Psoas muscle (tissue), 7 donors: ENCODE measurements at regions not wholly inside any gene's neighbourhood (a gene's known extent, or its start where the extent isn't known, plus 50 kb on each side); places are given as distances from the start of the nearest gene placed in this dataset.

ENCODE experiments used
- ATAC-seq, 4 donors: fragments of 200-7000 bp; cut with Tn5 transposase; one replicate each; pipeline ENCODE4 v1.9.1; 2020; ENCODE audit warnings: moderate library complexity in 3 of 4, mild to moderate bottlenecking in 2 of 4
- DNase-seq, 2 donors: peaks; one replicate each; pipeline ENCODE4 v3.0.0-alpha.2; 2020
- H3K27ac ChIP-seq: fragments of 200-600 bp; one replicate; pipeline ENCODE4 v1.8.0; 2022
- H3K27me3 ChIP-seq, 3 donors: fragments of 200-600 bp in 1 of 3; one replicate each; pipeline versions ENCODE4 v1.6.1 to v1.8.0; 2013 to 2022; ENCODE audit warnings: low read length in 2 of 3, mild to moderate bottlenecking in 2 of 3, moderate library complexity in 1 of 3; ENCODE audit not compliant: insufficient read depth in 3 of 3
- H3K36me3 ChIP-seq, 2 donors: fragments of 200-600 bp in 1 of 2; one replicate each; pipeline versions ENCODE4 v1.6.1 to v1.8.0; 2013 to 2022; ENCODE audit warnings: low read depth in 1 of 2, mild to moderate bottlenecking in 1 of 2, moderate library complexity in 1 of 2; ENCODE audit not compliant: insufficient read depth in 1 of 2
- H3K4me1 ChIP-seq: fragments of 200-600 bp; one replicate; pipeline ENCODE4 v1.8.0; 2022
- H3K4me3 ChIP-seq: fragments of 200-600 bp; one replicate; pipeline ENCODE4 v1.8.0; 2022; ENCODE audit warnings: mild to moderate bottlenecking
- H3K9me3 ChIP-seq: fragments of 200-600 bp; one replicate; pipeline ENCODE4 v1.8.0; 2022
- CTCF ChIP-seq: fragments of 200-600 bp; IDR thresholded peaks from one replicate; pipeline ENCODE4 v1.8.0; 2022; ENCODE audit warnings: antibody characterized with exemption
- WGBS, 3 donors: extraction: QIAGEN DNeasy Blood & Tissue Kit; methylation state at CpG; one replicate each; pipeline versions ENCODE4 v1.1.6 to v1.1.7; 2013; 5-methylcytosine and 5-hydroxymethylcytosine counted together
- intact Hi-C, 2 donors: fragments of 100-400 bp; cut with DNase I; formaldehyde crosslinking; loops; one replicate each; pipeline versions ENCODE4 v1.11.0 to v1.14.2; 2022
- donor health status: healthy with polysubstance abuse.
- donor health status: DM: no; HTN: no; CAD: no; lungs with moderate emphysema.
- donor health status: Bipolar disorder and iron deficiency.
- donor health status: healthy.
- donor health status: DM: yes; HTN: yes; CAD: no.
- donor health status: DM: no; HTN: no; CAD: no.
- donor health status: DM: yes; HTN: yes; CAD: no.

DNA sequence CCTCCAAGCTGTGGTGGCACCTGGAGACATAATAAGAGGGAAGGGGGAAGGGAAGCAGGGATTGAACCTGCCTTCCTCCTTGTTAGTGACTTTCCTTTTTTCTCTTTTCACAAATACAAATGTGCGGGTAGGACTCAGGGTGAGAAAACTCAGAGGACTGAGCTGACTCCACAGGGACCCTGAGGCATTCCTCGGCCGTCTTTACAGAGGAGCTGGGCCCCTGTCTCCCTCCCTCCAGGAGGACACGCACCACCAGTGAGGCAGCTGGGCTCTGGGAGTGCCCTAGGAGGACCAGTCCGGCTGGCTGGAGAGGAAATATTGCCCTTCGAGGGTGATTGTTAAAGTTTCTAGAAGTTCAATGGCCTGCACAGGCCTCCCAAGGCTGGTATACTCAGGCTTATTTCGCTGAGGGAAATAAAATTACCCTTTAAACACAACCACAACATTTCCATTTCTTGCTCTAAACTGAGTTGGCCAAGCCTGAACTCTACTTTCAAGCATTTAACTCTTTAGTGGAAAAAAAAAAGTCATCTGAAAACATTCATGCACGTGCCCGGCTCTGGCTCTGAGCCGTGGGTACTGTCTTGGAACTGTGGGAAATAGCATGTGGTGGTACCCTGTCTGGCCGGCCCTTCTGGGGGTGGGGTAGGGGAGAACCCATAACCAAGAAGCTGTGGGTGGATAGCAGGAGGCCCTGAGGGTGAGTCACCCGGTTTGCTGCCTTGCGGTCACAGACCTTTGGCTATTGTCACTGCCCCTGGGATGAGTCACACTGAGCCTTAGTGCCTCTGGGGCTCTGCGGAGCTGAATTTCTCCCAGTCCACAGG lies 116.0 kb downstream of the COPS8 start:
- peaks cover 0 to 3% (median 0%) of the 10 kb centered on the region in 3 donors for H3K27me3 ChIP-seq
- no peaks in the 10 kb centered on the region for H3K36me3 ChIP-seq
- H3K4me3 ChIP-seq = no peak overlapping the region
- H3K4me1 ChIP-seq = peaks cover 8% of the 10 kb centered on the region
- intact Hi-C loops = loop anchor here in 1 of 2 donors (5.0 kb wide), 1 partner anchor 56 kb away; no protein-coding TSS in a partner anchor
- peak overlapping the region; percentile 10 for H3K27ac ChIP-seq
- ATAC-seq (peak; percentile 72 to 80 (median 79)), DNase-seq (peak; percentile 70 to 71)
- TF ChIP-seq CTCF = no peak
- no peaks in the 10 kb centered on the region for H3K9me3 ChIP-seq
- WGBS, 3 donors = 47 to 61% (median 48%) methylated on average over 14 of the region's 14 CpGs

GRCh38 chr2:237202288-237203030 lies 116.8 kb downstream of the COPS8 start:
- WGBS, 3 donors = 88 to 91% (median 89%) methylated on average over 13 of the region's 13 CpGs

DNA sequence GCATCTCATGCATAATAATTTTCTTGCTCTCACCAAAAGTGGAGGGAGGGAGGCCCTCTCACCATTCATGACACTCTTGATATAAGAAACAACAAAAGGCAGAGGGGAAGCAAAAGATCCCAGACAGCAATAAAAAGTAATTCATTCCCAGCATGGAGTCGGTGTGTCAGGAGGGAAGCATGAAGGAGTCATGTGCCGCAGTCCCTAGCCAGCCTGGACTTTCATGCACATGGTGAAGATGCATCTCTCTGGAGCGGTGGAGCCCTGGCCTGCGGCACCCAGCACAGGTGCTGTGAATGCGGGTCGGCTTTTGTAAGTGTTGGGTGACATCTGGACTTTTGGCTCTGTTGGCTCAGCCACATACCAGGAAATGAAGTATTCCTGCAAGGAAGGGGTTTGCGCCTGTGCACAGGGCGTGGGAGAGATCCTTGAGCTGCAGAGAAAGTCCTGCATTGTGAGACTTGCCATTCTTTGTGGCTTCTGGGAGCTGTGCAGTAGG lies 119.4 kb downstream of the COPS8 start:
- no peak for DNase-seq

More at GRCh38 chr2:237202288-237203030, 116.8 kb downstream of the COPS8 start:
- Histone ChIP-seq H3K4me1 (peaks cover 8% of the 10 kb centered on the region), H3K36me3 (no peaks in the 10 kb centered on the region), H3K27me3 (peaks cover 0 to 5% (median 0%) of the 10 kb centered on the region in 3 donors), H3K4me3 (no peak overlapping the region), H3K27ac (peak overlapping the region; percentile 10), H3K9me3 (no peaks in the 10 kb centered on the region)
- no peak for TF ChIP-seq CTCF
- no peak for ATAC-seq
- intact Hi-C loops = loop anchor here in 1 of 2 donors (5.0 kb wide), 1 partner anchor 55 kb away; no protein-coding TSS in a partner anchor
- DNase-seq = no peak

GRCh38 chr2:237205561-237205971 lies 119.9 kb downstream of the COPS8 start:
- DNase-seq (no peak), ATAC-seq (no peak)
- no peaks in the 10 kb centered on the region for H3K9me3 ChIP-seq
- H3K27me3 ChIP-seq = peaks cover 0 to 9% (median 0%) of the 10 kb centered on the region in 3 donors
- no peak overlapping the region for H3K27ac ChIP-seq
- intact Hi-C loops = no loop called here
- 34 to 49% (median 45%) methylated on average over 8 of the region's 8 CpGs for WGBS, 3 donors
- H3K36me3 ChIP-seq = no peaks in the 10 kb centered on the region
- TF ChIP-seq CTCF = no peak
- no peaks in the 10 kb centered on the region for H3K4me1 ChIP-seq
- no peak overlapping the region for H3K4me3 ChIP-seq

More for the DNA sequence above, 119.4 kb downstream of the COPS8 start:
- no peak for TF ChIP-seq CTCF
- Histone ChIP-seq H3K9me3 (no peaks in the 10 kb centered on the region), H3K4me3 (no peak overlapping the region), H3K27me3 (peaks cover 0 to 9% (median 0%) of the 10 kb centered on the region in 3 donors), H3K27ac (no peak overlapping the region), H3K4me1 (no peaks in the 10 kb centered on the region), H3K36me3 (no peaks in the 10 kb centered on the region)
- 25 to 40% (median 38%) methylated on average over 8 of the region's 8 CpGs for WGBS, 3 donors
- no peak for ATAC-seq
- intact Hi-C loops = no loop called here
